ENCODE measurements at regions not wholly inside any gene's neighbourhood (a gene's known extent, or its start where the extent isn't known, plus 50 kb on each side); places are given as distances from the start of the nearest gene placed in this dataset.

GRCh38 chr3:177642042-177642803, 444.9 kb upstream of the TBL1XR1 start:
- Histone ChIP-seq H3K27ac (ENCODE audit: low read depth, low read length) (no peak overlapping the region), H3K4me2 (ENCODE audit: low read length) (no peak overlapping the region), H3K79me2 (ENCODE audit: control insufficient read depth, low read length) (no peaks in the 10 kb centered on the region), H3K9me2 (replicated peaks; ENCODE audit: control insufficient read depth, low read length) (no peaks in the 10 kb centered on the region), H3K36me3 (ENCODE audit: control insufficient read depth, low read length) (no peaks in the 10 kb centered on the region), H3K4me3 (ENCODE audit: low read length) (no peak overlapping the region), H4K20me1 (ENCODE audit: control insufficient read depth, insufficient read depth, low read depth, low read length) (no peaks in the 10 kb centered on the region), H3K27me3 (ENCODE audit: control insufficient read depth, low read length) (no peaks in the 10 kb centered on the region), H3K4me1 (ENCODE audit: control insufficient read depth, low read length) (peaks cover 14% of the 10 kb centered on the region), H3K9me3 (ENCODE audit: control insufficient read depth, insufficient read depth, low read length) (no peaks in the 10 kb centered on the region), H3F3A (ENCODE audit: control insufficient read depth, insufficient read depth) (no peaks in the 10 kb centered on the region)
- TF ChIP-seq CTCF (IDR thresholded peaks at IDR 0.05; ENCODE audit: low read depth, low read length, poor library complexity, severe bottlenecking) (no peak), EZH2phosphoT487 (IDR thresholded peaks at IDR 0.05; ENCODE audit: borderline replicate concordance, low read length) (no peak)

- no peaks in the 10 kb centered on the region for H3K36me3 ChIP-seq (ENCODE audit: control insufficient read depth, low read length)
- no peaks in the 10 kb centered on the region for H4K20me1 ChIP-seq (ENCODE audit: control insufficient read depth, insufficient read depth, low read depth, low read length)
- H3K9me3 ChIP-seq (ENCODE audit: control insufficient read depth, insufficient read depth, low read length) = no peaks in the 10 kb centered on the region
- TF ChIP-seq EZH2phosphoT487 (IDR thresholded peaks at IDR 0.05; ENCODE audit: borderline replicate concordance, low read length) = no peak
- no peak for TF ChIP-seq CTCF (IDR thresholded peaks at IDR 0.05; ENCODE audit: low read depth, low read length, poor library complexity, severe bottlenecking)
- peaks cover 17% of the 10 kb centered on the region for H3K4me1 ChIP-seq (ENCODE audit: control insufficient read depth, low read length)
- no peak overlapping the region for H3K4me2 ChIP-seq (ENCODE audit: low read length)
- H3K79me2 ChIP-seq (ENCODE audit: control insufficient read depth, low read length) = no peaks in the 10 kb centered on the region
- no peaks in the 10 kb centered on the region for H3K27me3 ChIP-seq (ENCODE audit: control insufficient read depth, low read length)
- H3K4me3 ChIP-seq (ENCODE audit: low read length) = no peak overlapping the region
- H3K9me2 ChIP-seq (replicated peaks; ENCODE audit: control insufficient read depth, low read length) = no peaks in the 10 kb centered on the region
- no peaks in the 10 kb centered on the region for H3F3A ChIP-seq (ENCODE audit: control insufficient read depth, insufficient read depth)
- H3K27ac ChIP-seq (ENCODE audit: low read depth, low read length) = no peak overlapping the region
Measured at GRCh38 chr3:177642804-177643125, 445.5 kb upstream of the TBL1XR1 start.

- TF ChIP-seq EZH2phosphoT487 (IDR thresholded peaks at IDR 0.05; ENCODE audit: borderline replicate concordance, low read length) (no peak), CTCF (IDR thresholded peaks at IDR 0.05; ENCODE audit: low read depth, low read length, poor library complexity, severe bottlenecking) (no peak)
- Histone ChIP-seq H3K4me3 (ENCODE audit: low read length) (no peak overlapping the region), H3K4me2 (ENCODE audit: low read length) (no peak overlapping the region), H3K27me3 (ENCODE audit: control insufficient read depth, low read length) (no peaks in the 10 kb centered on the region), H3K9me2 (replicated peaks; ENCODE audit: control insufficient read depth, low read length) (no peaks in the 10 kb centered on the region), H3K9me3 (ENCODE audit: control insufficient read depth, insufficient read depth, low read length) (no peaks in the 10 kb centered on the region), H3K79me2 (ENCODE audit: control insufficient read depth, low read length) (no peaks in the 10 kb centered on the region), H3F3A (ENCODE audit: control insufficient read depth, insufficient read depth) (no peaks in the 10 kb centered on the region), H4K20me1 (ENCODE audit: control insufficient read depth, insufficient read depth, low read depth, low read length) (no peaks in the 10 kb centered on the region), H3K27ac (ENCODE audit: low read depth, low read length) (no peak overlapping the region), H3K4me1 (ENCODE audit: control insufficient read depth, low read length) (peaks cover 17% of the 10 kb centered on the region), H3K36me3 (ENCODE audit: control insufficient read depth, low read length) (no peaks in the 10 kb centered on the region)
Measured at GRCh38 chr3:177646749-177647148, 449.5 kb upstream of the TBL1XR1 start.
